Fibroblast of lung (primary cell): ENCODE measurements at regions not wholly inside any gene's neighbourhood (a gene's known extent, or its start where the extent isn't known, plus 50 kb on each side); places are given as distances from the start of the nearest gene placed in this dataset.
"Not testable (repeated sequence)": the region's sequence is repeated elsewhere in the genome, so short reads cannot be mapped to it uniquely, and the experiment has no call there.

ENCODE experiments used
- DNase-seq, 2 donors: peaks; one replicate each; pipeline versions ENCODE4 v3.0.0 to v3.0.0-alpha.2; 2010; ENCODE audit warnings: low read depth in 2 of 2
- H2AFZ ChIP-seq: 2 replicates; pipeline ENCODE4 v1.5.1; 2012; ENCODE audit warnings: low read length, control low read depth, inconsistent platforms
- H3K27ac ChIP-seq: 2 replicates; pipeline ENCODE4 v1.5.1; 2011; ENCODE audit warnings: low read length, control low read depth; ENCODE audit not compliant: insufficient read depth
- H3K27me3 ChIP-seq: 2 replicates; pipeline ENCODE4 v1.5.1; 2011; ENCODE audit warnings: mild to moderate bottlenecking, low read length; ENCODE audit not compliant: control insufficient read depth, insufficient read depth
- H3K36me3 ChIP-seq: 2 replicates; pipeline ENCODE4 v1.5.1; 2011; ENCODE audit warnings: low read length; ENCODE audit not compliant: control insufficient read depth, insufficient read depth
- H3K4me1 ChIP-seq: 2 replicates; pipeline ENCODE4 v1.5.1; 2011; ENCODE audit warnings: low read length; ENCODE audit not compliant: control insufficient read depth, insufficient read depth; ENCODE audit errors: extremely low read depth
- H3K4me2 ChIP-seq: 2 replicates; pipeline ENCODE4 v1.5.1; 2011; ENCODE audit warnings: low read length, control low read depth; ENCODE audit not compliant: insufficient read depth; ENCODE audit errors: extremely low read depth
- H3K4me3 ChIP-seq, 4 experiments: fragments of 200-600 bp in 1 of 4; sonication (generic) in 1 of 4; replicated peaks in 1 of 4; 2 replicates each; pipeline ENCODE4 v1.5.1; 2011 to 2016; ENCODE audit warnings: low read length in 4 of 4, low read depth in 3 of 4, mild to moderate bottlenecking in 3 of 4, control low read depth in 2 of 4, inconsistent platforms in 1 of 4, mixed read lengths in 1 of 4; ENCODE audit not compliant: insufficient read depth in 1 of 4; ENCODE audit errors: control extremely low read depth in 1 of 4
- H3K79me2 ChIP-seq: 2 replicates; pipeline ENCODE4 v1.5.1; 2012; ENCODE audit warnings: mild to moderate bottlenecking, low read length, inconsistent platforms; ENCODE audit not compliant: control insufficient read depth, insufficient read depth
- H3K9ac ChIP-seq: 2 replicates; pipeline ENCODE4 v1.5.1; 2011; ENCODE audit warnings: mild to moderate bottlenecking, low read length, control low read depth; ENCODE audit not compliant: insufficient read depth
- H3K9me3 ChIP-seq: 2 replicates; pipeline ENCODE4 v1.5.1; 2012; ENCODE audit warnings: low read depth, low read length; ENCODE audit not compliant: control insufficient read depth, insufficient read depth
- H4K20me1 ChIP-seq: 2 replicates; pipeline ENCODE4 v1.5.1; 2011; ENCODE audit warnings: low read length; ENCODE audit not compliant: control insufficient read depth, insufficient read depth; ENCODE audit errors: extremely low read depth
- CTCF ChIP-seq, 2 donors: IDR thresholded peaks in 1 of 2; conservative IDR thresholded peaks in 1 of 2; 1 replicate in 1 of 2; 2 replicates in 1 of 2; pipeline ENCODE4 v1.5.1; 2011 to 2012; ENCODE audit warnings: low read length in 2 of 2, control low read depth in 1 of 2, inconsistent platforms in 1 of 2, low read depth in 1 of 2, mild to moderate bottlenecking in 1 of 2
- EZH2 ChIP-seq: IDR thresholded peaks from 2 replicates; pipeline ENCODE4 v1.5.1; 2012; ENCODE audit warnings: low read length, control low read depth, mild to moderate bottlenecking; ENCODE audit errors: missing control alignments

- H4K20me1 ChIP-seq, H3K36me3 ChIP-seq, DNase-seq, H2AFZ ChIP-seq, H3K4me2 ChIP-seq, H3K27ac ChIP-seq, H3K4me1 ChIP-seq, H3K27me3 ChIP-seq, H3K9me3 ChIP-seq, H3K4me3 ChIP-seq, H3K9ac ChIP-seq, H3K79me2 ChIP-seq: not testable (repeated sequence)
These were observed 56.7 kb downstream of the PALS2 start for GRCh38 chr7:24629958-24630357.

GRCh38 chr7:24630596-24630995 is 57.3 kb downstream of the PALS2 start:
- Histone ChIP-seq H3K9ac (no peak overlapping the region), H3K9me3 (no peaks in the 10 kb centered on the region), H3K79me2 (no peaks in the 10 kb centered on the region), H4K20me1 (no peaks in the 10 kb centered on the region), H3K4me3 (no peak overlapping the region), H3K4me1 (no peaks in the 10 kb centered on the region), H3K4me2 (no peak overlapping the region), H2AFZ (no peak overlapping the region), H3K36me3 (no peaks in the 10 kb centered on the region), H3K27ac (no peak overlapping the region), H3K27me3 (no peaks in the 10 kb centered on the region)
- no peak for DNase-seq
- TF ChIP-seq CTCF (conservative IDR thresholded peaks at IDR 0.05 in 1 of 2, IDR thresholded peaks at IDR 0.05 in 1 of 2; ENCODE audit: low read depth in 1 of 2, low read length in 2 of 2) (no peak), EZH2 (no peak)

- no peak overlapping the region for H3K4me2 ChIP-seq
These were observed 63.8 kb downstream of the PALS2 start for GRCh38 chr7:24637021-24637420.

More at GRCh38 chr7:24637021-24637420, 63.8 kb downstream of the PALS2 start:
- H3K4me3 ChIP-seq: no peak overlapping the region
- H3K4me1 ChIP-seq: no peaks in the 10 kb centered on the region
- H3K27ac ChIP-seq: no peak overlapping the region
- TF ChIP-seq EZH2: no peak
- TF ChIP-seq CTCF (conservative IDR thresholded peaks at IDR 0.05 in 1 of 2, IDR thresholded peaks at IDR 0.05 in 1 of 2; ENCODE audit: low read depth in 1 of 2, low read length in 2 of 2): no peak
- H3K36me3 ChIP-seq: no peaks in the 10 kb centered on the region
- no peaks in the 10 kb centered on the region for H3K27me3 ChIP-seq
- DNase-seq: peak in 1 of 2 donors; percentile 50
- H3K9me3 ChIP-seq: no peaks in the 10 kb centered on the region
- H3K79me2 ChIP-seq: no peaks in the 10 kb centered on the region
- H3K9ac ChIP-seq: no peak overlapping the region
- H2AFZ ChIP-seq: no peak overlapping the region
- no peaks in the 10 kb centered on the region for H4K20me1 ChIP-seq
